MM.1S (cell line): ENCODE measurements at regions not wholly inside any gene's neighbourhood (a gene's known extent, or its start where the extent isn't known, plus 50 kb on each side); places are given as distances from the start of the nearest gene placed in this dataset.

Experiments used
- DNase-seq: peaks from one replicate; pipeline ENCODE4 v3.0.0-alpha.2; 2015
- H2AFZ ChIP-seq: fragments of 300-600 bp; sonication (generic); 2 replicates; pipeline ENCODE4 v1.6.0; 2016; ENCODE audit warnings: antibody characterized with exemption, low read length
- H3F3A ChIP-seq: fragments of 300-600 bp; sonication (generic); 2 replicates; pipeline ENCODE4 v1.6.1; 2016; ENCODE audit warnings: mild to moderate bottlenecking, antibody characterized with exemption, low read length, moderate library complexity, mixed read lengths; ENCODE audit not compliant: insufficient read depth
- H3K27ac ChIP-seq: fragments of 300-600 bp; sonication (generic); 2 replicates; pipeline ENCODE4 v1.5.1; 2016; ENCODE audit warnings: mild to moderate bottlenecking, low read length
- H3K27me3 ChIP-seq: fragments of 300-600 bp; sonication (generic); replicated peaks from 2 replicates; pipeline ENCODE4 v1.6.0; 2016; ENCODE audit warnings: low read length; ENCODE audit not compliant: insufficient read depth
- H3K36me3 ChIP-seq: fragments of 300-600 bp; sonication (generic); replicated peaks from 2 replicates; pipeline ENCODE4 v1.6.1; 2016; ENCODE audit warnings: mild to moderate bottlenecking, low read length, mixed read lengths; ENCODE audit not compliant: insufficient read depth
- H3K4me1 ChIP-seq: fragments of 300-600 bp; sonication (generic); 2 replicates; pipeline ENCODE4 v1.6.1; 2016; ENCODE audit warnings: low read length, mixed read lengths
- H3K4me2 ChIP-seq: fragments of 300-600 bp; sonication (generic); 2 replicates; pipeline ENCODE4 v1.6.0; 2016; ENCODE audit warnings: low read depth, low read length
- H3K4me3 ChIP-seq: fragments of 300-600 bp; sonication (generic); 2 replicates; pipeline ENCODE4 v1.5.1; 2016; ENCODE audit warnings: low read length, mixed read lengths
- H3K79me2 ChIP-seq: fragments of 300-600 bp; sonication (generic); 2 replicates; pipeline ENCODE4 v1.6.1; 2016; ENCODE audit warnings: mixed run types, low read length, mixed read lengths
- H3K9ac ChIP-seq: fragments of 300-600 bp; sonication (generic); 2 replicates; pipeline ENCODE4 v1.6.1; 2016; ENCODE audit warnings: low read length, mixed read lengths
- H3K9me2 ChIP-seq: fragments of 300-600 bp; sonication (generic); replicated peaks from 2 replicates; pipeline ENCODE4 v1.6.1; 2016; ENCODE audit warnings: mild to moderate bottlenecking, low read length, mixed read lengths; ENCODE audit not compliant: insufficient read depth
- H3K9me3 ChIP-seq: fragments of 300-600 bp; sonication (generic); replicated peaks from 2 replicates; pipeline ENCODE4 v1.6.1; 2016; ENCODE audit warnings: mild to moderate bottlenecking, low read length, mixed read lengths; ENCODE audit not compliant: insufficient read depth
- H4K20me1 ChIP-seq: fragments of 300-600 bp; sonication (generic); 2 replicates; pipeline ENCODE4 v1.6.1; 2016; ENCODE audit warnings: mild to moderate bottlenecking, low read length, moderate library complexity, mixed read lengths; ENCODE audit not compliant: insufficient read depth
- EZH2 ChIP-seq: fragments of 300-600 bp; sonication (generic); optimal IDR thresholded peaks from 2 replicates; pipeline ENCODE3; 2017; ENCODE audit warnings: low read depth, mild to moderate bottlenecking, antibody characterized with exemption, low read length, mixed read lengths
- EZH2phosphoT487 ChIP-seq: fragments of 300-600 bp; sonication (generic); IDR thresholded peaks from 2 replicates; pipeline ENCODE4 v1.6.1; 2018; ENCODE audit warnings: antibody characterized with exemption, low read length
- TF ChIP-seq, protein P1 (sequence below): fragments of 300-600 bp; sonication (generic); IDR thresholded peaks from 2 replicates; pipeline ENCODE4 v1.5.1; 2016; ENCODE audit warnings: antibody characterized with exemption, low read length, mixed read lengths

DNA sequence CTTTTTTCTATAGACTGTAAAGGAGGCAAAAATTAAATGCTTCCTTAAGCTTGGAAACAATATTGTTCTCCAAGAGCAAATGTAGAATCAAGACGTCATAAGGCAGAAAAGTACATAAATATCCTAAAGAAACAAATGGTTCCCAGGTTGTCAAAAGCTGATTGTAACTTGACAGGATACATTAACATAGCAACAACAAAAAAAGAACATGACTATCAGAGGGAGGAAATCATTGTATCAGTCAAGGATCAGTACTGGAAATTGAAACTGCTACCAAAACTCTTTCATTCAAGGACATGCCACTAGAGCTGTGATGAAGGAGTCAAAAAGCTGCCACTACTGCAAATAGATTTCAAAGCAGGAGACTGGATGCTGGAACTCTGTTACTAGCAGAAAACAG, 168.3 kb downstream of the BTC start:
- Histone ChIP-seq H3K4me2 (peak overlapping the region; percentile 21; the same call in 1 of the 2 replicates), H3K27me3 (no peaks in the 10 kb centered on the region), H4K20me1 (no peaks in the 10 kb centered on the region), H3K9me2 (no peaks in the 10 kb centered on the region), H3K79me2 (no peaks in the 10 kb centered on the region), H3F3A (peaks cover 9% of the 10 kb centered on the region; the same call in 1 of the 2 replicates), H3K4me3 (no peak overlapping the region), H3K4me1 (peaks cover 36% of the 10 kb centered on the region), H3K36me3 (no peaks in the 10 kb centered on the region), H3K9ac (no peak overlapping the region), H2AFZ (no peak overlapping the region), H3K9me3 (no peaks in the 10 kb centered on the region), H3K27ac (peak overlapping the region; percentile 34; the same call in 1 of the 2 replicates)
- peak; percentile 48 for DNase-seq
- TF ChIP-seq EZH2 (no peak), EZH2phosphoT487 (no peak)
- TF ChIP-seq, protein P1, sequence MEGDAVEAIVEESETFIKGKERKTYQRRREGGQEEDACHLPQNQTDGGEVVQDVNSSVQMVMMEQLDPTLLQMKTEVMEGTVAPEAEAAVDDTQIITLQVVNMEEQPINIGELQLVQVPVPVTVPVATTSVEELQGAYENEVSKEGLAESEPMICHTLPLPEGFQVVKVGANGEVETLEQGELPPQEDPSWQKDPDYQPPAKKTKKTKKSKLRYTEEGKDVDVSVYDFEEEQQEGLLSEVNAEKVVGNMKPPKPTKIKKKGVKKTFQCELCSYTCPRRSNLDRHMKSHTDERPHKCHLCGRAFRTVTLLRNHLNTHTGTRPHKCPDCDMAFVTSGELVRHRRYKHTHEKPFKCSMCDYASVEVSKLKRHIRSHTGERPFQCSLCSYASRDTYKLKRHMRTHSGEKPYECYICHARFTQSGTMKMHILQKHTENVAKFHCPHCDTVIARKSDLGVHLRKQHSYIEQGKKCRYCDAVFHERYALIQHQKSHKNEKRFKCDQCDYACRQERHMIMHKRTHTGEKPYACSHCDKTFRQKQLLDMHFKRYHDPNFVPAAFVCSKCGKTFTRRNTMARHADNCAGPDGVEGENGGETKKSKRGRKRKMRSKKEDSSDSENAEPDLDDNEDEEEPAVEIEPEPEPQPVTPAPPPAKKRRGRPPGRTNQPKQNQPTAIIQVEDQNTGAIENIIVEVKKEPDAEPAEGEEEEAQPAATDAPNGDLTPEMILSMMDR, result no peak

DNA sequence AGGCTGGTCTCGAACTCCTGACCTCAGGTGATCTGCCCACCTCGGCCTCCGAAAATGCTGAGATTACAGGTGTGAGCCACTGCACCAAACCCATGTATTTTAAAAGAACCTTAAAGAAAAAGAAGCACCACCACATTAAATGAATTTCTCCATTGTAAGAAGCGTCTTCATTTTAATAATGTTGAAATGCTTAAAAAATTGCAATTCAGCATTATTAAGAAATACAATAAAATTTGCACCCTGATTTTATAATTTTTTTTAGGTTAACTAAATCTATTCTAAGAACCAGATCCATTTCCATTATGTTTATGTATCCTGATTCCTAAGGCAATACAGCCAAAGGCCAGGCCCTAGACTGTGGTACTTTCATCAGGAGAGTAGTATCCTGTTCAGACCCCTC, 167.2 kb downstream of the BTC start:
- no peak for DNase-seq
- Histone ChIP-seq H3K27me3 (no peaks in the 10 kb centered on the region), H3F3A (peaks cover 9% of the 10 kb centered on the region; the same call in 1 of the 2 replicates), H4K20me1 (no peaks in the 10 kb centered on the region), H3K4me1 (peaks cover 32% of the 10 kb centered on the region), H3K4me2 (no peak overlapping the region), H3K79me2 (no peaks in the 10 kb centered on the region), H2AFZ (no peak overlapping the region), H3K9ac (no peak overlapping the region), H3K36me3 (no peaks in the 10 kb centered on the region), H3K4me3 (no peak overlapping the region), H3K9me2 (no peaks in the 10 kb centered on the region), H3K27ac (no peak overlapping the region), H3K9me3 (no peaks in the 10 kb centered on the region)
- TF ChIP-seq EZH2 (no peak), EZH2phosphoT487 (no peak)

DNA sequence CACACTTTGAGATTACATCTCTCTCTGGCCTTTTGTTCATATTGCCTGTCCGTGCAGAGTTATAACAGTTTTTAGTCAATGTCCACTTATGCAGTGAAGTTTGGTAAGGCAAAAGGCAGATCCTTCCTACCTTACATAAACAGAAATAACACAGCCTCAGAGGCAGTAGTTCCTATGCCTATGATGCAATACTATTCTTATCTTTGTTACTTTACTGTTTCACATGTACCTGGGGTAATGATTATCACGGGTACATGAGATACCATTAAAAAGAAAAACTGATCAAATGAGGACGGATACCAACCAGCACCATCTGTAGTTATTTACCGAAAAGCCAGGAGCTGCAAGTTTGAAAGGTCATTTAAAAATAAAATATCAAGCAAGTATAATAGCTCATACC, 166.8 kb downstream of the BTC start:
- Histone ChIP-seq H3K36me3 (no peaks in the 10 kb centered on the region), H3K4me3 (no peak overlapping the region), H3F3A (peaks cover 9% of the 10 kb centered on the region; the same call in 1 of the 2 replicates), H3K9me2 (no peaks in the 10 kb centered on the region), H3K4me2 (no peak overlapping the region), H3K27me3 (no peaks in the 10 kb centered on the region), H3K9me3 (no peaks in the 10 kb centered on the region), H2AFZ (no peak overlapping the region), H3K27ac (no peak overlapping the region), H3K79me2 (no peaks in the 10 kb centered on the region), H4K20me1 (no peaks in the 10 kb centered on the region), H3K9ac (no peak overlapping the region), H3K4me1 (peaks cover 28% of the 10 kb centered on the region)
- no peak for DNase-seq
- TF ChIP-seq EZH2phosphoT487 (no peak), EZH2 (no peak)
- TF ChIP-seq, protein P1, result no peak

DNA sequence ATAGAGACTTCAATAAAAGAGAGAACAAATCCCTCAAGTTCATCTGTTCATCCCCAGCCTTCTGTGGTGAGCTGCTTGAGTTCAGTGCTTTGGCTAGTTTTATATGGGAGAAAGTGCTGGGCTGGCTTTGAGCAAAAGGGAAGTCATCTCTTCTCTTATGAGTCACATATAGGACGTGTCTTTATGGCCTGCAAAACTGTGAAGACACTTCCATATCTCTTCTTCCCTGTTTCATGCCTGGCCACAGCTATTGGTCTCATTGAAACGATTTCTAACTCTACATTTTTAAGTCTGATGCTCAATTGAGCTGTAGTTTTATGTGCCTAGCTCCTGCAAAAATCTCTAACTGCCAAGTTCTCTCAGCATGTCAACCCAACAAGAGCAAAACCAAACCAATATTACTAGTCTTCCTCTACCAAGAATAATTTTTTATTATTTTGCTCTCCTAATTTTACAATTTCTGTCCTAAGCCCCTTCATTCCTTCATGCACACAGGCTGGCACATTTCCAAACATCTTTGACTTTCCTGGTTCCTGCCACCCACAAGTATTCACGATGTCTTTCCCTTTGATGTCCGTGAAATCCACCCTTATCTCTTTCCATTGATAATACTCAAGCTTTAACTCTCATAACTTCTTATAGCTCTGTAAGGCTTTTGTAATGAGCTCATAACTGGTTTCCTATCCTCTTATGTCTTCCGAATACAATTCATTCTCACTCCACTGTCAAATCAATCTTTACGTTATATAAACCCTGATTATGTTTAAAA, 165.3 kb downstream of the BTC start:
- Histone ChIP-seq H4K20me1 (no peaks in the 10 kb centered on the region), H3K9ac (no peak overlapping the region), H3K4me2 (no peak overlapping the region), H3K27ac (no peak overlapping the region), H3K36me3 (no peaks in the 10 kb centered on the region), H3K9me3 (no peaks in the 10 kb centered on the region), H3K4me1 (peaks cover 27% of the 10 kb centered on the region), H3K4me3 (no peak overlapping the region), H2AFZ (no peak overlapping the region), H3K27me3 (no peaks in the 10 kb centered on the region), H3F3A (peaks cover 9% of the 10 kb centered on the region; the same call in 1 of the 2 replicates), H3K9me2 (no peaks in the 10 kb centered on the region), H3K79me2 (no peaks in the 10 kb centered on the region)
- TF ChIP-seq, protein P1, result no peak
- no peak for TF ChIP-seq EZH2phosphoT487
- TF ChIP-seq EZH2, result no peak
- no peak for DNase-seq
